HUES6 (cell line): ENCODE measurements at regions not wholly inside any gene's neighbourhood (a gene's known extent, or its start where the extent isn't known, plus 50 kb on each side); places are given as distances from the start of the nearest gene placed in this dataset.
"Not testable (repeated sequence)": the region's sequence is repeated elsewhere in the genome, so short reads cannot be mapped to it uniquely, and the experiment has no call there.

ENCODE experiments used
- H3K27ac ChIP-seq: 2 replicates; pipeline ENCODE4 v1.7.0; 2013; ENCODE audit warnings: low read depth, mild to moderate bottlenecking, low read length, inconsistent platforms
- H3K27me3 ChIP-seq: 2 replicates; pipeline ENCODE4 v1.6.1; 2013; ENCODE audit warnings: low read length; ENCODE audit not compliant: control insufficient read depth, insufficient read depth
- H3K36me3 ChIP-seq: 2 replicates; pipeline ENCODE4 v1.6.1; 2013; ENCODE audit warnings: low read length; ENCODE audit not compliant: control insufficient read depth, insufficient read depth
- H3K4me1 ChIP-seq: 2 replicates; pipeline ENCODE4 v1.6.1; 2013; ENCODE audit warnings: low read length; ENCODE audit not compliant: control insufficient read depth, insufficient read depth
- H3K4me3 ChIP-seq: 2 replicates; pipeline ENCODE4 v1.5.1; 2013; ENCODE audit warnings: low read depth, low read length
- H3K9ac ChIP-seq: one replicate; pipeline ENCODE4 v1.6.1; 2013; ENCODE audit warnings: mild to moderate bottlenecking, low read length
- H3K9me3 ChIP-seq: 2 replicates; pipeline ENCODE4 v1.6.1; 2013; ENCODE audit warnings: low read depth, low read length; ENCODE audit not compliant: control insufficient read depth, insufficient read depth

GRCh38 chr4:135900956-135901355 is 1631.3 kb downstream of the PCDH18 start:
- Histone ChIP-seq H3K27ac (no peak overlapping the region), H3K9ac (no peak overlapping the region), H3K4me1 (no peaks in the 10 kb centered on the region), H3K9me3 (no peaks in the 10 kb centered on the region), H3K27me3 (no peaks in the 10 kb centered on the region), H3K4me3 (no peak overlapping the region), H3K36me3 (no peaks in the 10 kb centered on the region)

GRCh38 chr4:135864304-135864703 is 1662.7 kb upstream of the PABPC4L start:
- not testable (repeated sequence) for H3K4me3 ChIP-seq, H3K9ac ChIP-seq, H3K4me1 ChIP-seq, H3K27me3 ChIP-seq, H3K27ac ChIP-seq, H3K36me3 ChIP-seq, H3K9me3 ChIP-seq

GRCh38 chr4:135840781-135841180 is 1639.2 kb upstream of the PABPC4L start:
- H3K27ac ChIP-seq, result no peak overlapping the region
- H3K4me1 ChIP-seq, result no peaks in the 10 kb centered on the region

GRCh38 chr4:135839712-135840111 is 1638.1 kb upstream of the PABPC4L start:
- Histone ChIP-seq H3K27me3 (no peaks in the 10 kb centered on the region), H3K9ac (no peak overlapping the region), H3K4me3 (no peak overlapping the region), H3K4me1 (no peaks in the 10 kb centered on the region), H3K36me3 (no peaks in the 10 kb centered on the region), H3K9me3 (no peaks in the 10 kb centered on the region), H3K27ac (no peak overlapping the region)

More at GRCh38 chr4:135840781-135841180, 1639.2 kb upstream of the PABPC4L start:
- H3K9ac ChIP-seq, result no peak overlapping the region
- no peaks in the 10 kb centered on the region for H3K36me3 ChIP-seq
- H3K27me3 ChIP-seq, result no peaks in the 10 kb centered on the region
- no peaks in the 10 kb centered on the region for H3K9me3 ChIP-seq
- H3K4me3 ChIP-seq, result no peak overlapping the region

- H3K27me3 ChIP-seq, result no peaks in the 10 kb centered on the region
- no peak overlapping the region for H3K27ac ChIP-seq
- no peak overlapping the region for H3K4me3 ChIP-seq
- no peak overlapping the region for H3K9ac ChIP-seq
- H3K36me3 ChIP-seq, result no peaks in the 10 kb centered on the region
- no peaks in the 10 kb centered on the region for H3K4me1 ChIP-seq
- H3K9me3 ChIP-seq, result no peaks in the 10 kb centered on the region
These were observed 1637.3 kb upstream of the PABPC4L start for GRCh38 chr4:135838889-135839288.

- no peak overlapping the region for H3K27ac ChIP-seq
- H3K4me3 ChIP-seq, result no peak overlapping the region
- no peak overlapping the region for H3K9ac ChIP-seq
- no peaks in the 10 kb centered on the region for H3K36me3 ChIP-seq
- no peaks in the 10 kb centered on the region for H3K9me3 ChIP-seq
- H3K4me1 ChIP-seq, result no peaks in the 10 kb centered on the region
- no peaks in the 10 kb centered on the region for H3K27me3 ChIP-seq
These were observed 1632.9 kb upstream of the PABPC4L start for GRCh38 chr4:135834471-135834870.

- Histone ChIP-seq H3K27ac (no peak overlapping the region), H3K36me3 (no peaks in the 10 kb centered on the region)
These were observed 1631.9 kb upstream of the PABPC4L start for GRCh38 chr4:135833529-135833928.

GRCh38 chr4:135824759-135825296 is 1623.2 kb upstream of the PABPC4L start:
- Histone ChIP-seq H3K27me3 (no peaks in the 10 kb centered on the region), H3K9ac (no peak overlapping the region), H3K4me3 (no peak overlapping the region), H3K36me3 (no peaks in the 10 kb centered on the region), H3K4me1 (no peaks in the 10 kb centered on the region), H3K27ac (no peak overlapping the region), H3K9me3 (no peaks in the 10 kb centered on the region)

More at GRCh38 chr4:135833529-135833928, 1631.9 kb upstream of the PABPC4L start:
- Histone ChIP-seq H3K4me3 (no peak overlapping the region), H3K27me3 (no peaks in the 10 kb centered on the region), H3K9me3 (no peaks in the 10 kb centered on the region), H3K9ac (no peak overlapping the region), H3K4me1 (no peaks in the 10 kb centered on the region)

- H3K27me3 ChIP-seq, result no peaks in the 10 kb centered on the region
- no peak overlapping the region for H3K27ac ChIP-seq
These were observed 1603.2 kb upstream of the PABPC4L start for GRCh38 chr4:135804785-135805184.

GRCh38 chr4:135777361-135777760 is 1575.8 kb upstream of the PABPC4L start:
- no peaks in the 10 kb centered on the region for H3K9me3 ChIP-seq
- H3K36me3 ChIP-seq, result no peaks in the 10 kb centered on the region
- no peaks in the 10 kb centered on the region for H3K27me3 ChIP-seq
- H3K27ac ChIP-seq, result no peak overlapping the region
- H3K4me3 ChIP-seq, result no peak overlapping the region
- H3K9ac ChIP-seq, result no peak overlapping the region
- H3K4me1 ChIP-seq, result no peaks in the 10 kb centered on the region

More at GRCh38 chr4:135804785-135805184, 1603.2 kb upstream of the PABPC4L start:
- no peak overlapping the region for H3K4me3 ChIP-seq
- H3K9me3 ChIP-seq, result no peaks in the 10 kb centered on the region
- H3K4me1 ChIP-seq, result no peaks in the 10 kb centered on the region
- H3K9ac ChIP-seq, result no peak overlapping the region
- H3K36me3 ChIP-seq, result no peaks in the 10 kb centered on the region

GRCh38 chr4:135775909-135776308 is 1574.3 kb upstream of the PABPC4L start:
- no peaks in the 10 kb centered on the region for H3K27me3 ChIP-seq
- no peak overlapping the region for H3K27ac ChIP-seq
- no peak overlapping the region for H3K9ac ChIP-seq
- H3K9me3 ChIP-seq, result no peaks in the 10 kb centered on the region
- no peaks in the 10 kb centered on the region for H3K36me3 ChIP-seq
- no peaks in the 10 kb centered on the region for H3K4me1 ChIP-seq
- H3K4me3 ChIP-seq, result no peak overlapping the region

- Histone ChIP-seq H3K9me3 (peaks cover 12% of the 10 kb centered on the region; the same call in 1 of the 2 replicates), H3K4me1 (no peaks in the 10 kb centered on the region), H3K9ac (no peak overlapping the region), H3K27ac (no peak overlapping the region), H3K4me3 (no peak overlapping the region), H3K27me3 (no peaks in the 10 kb centered on the region), H3K36me3 (no peaks in the 10 kb centered on the region)
These were observed 1568.9 kb upstream of the PABPC4L start for GRCh38 chr4:135770505-135770904.
